ENCODE measurements at regions not wholly inside any gene's neighbourhood (a gene's known extent, or its start where the extent isn't known, plus 50 kb on each side); places are given as distances from the start of the nearest gene placed in this dataset.

- TF ChIP-seq, protein P1, sequence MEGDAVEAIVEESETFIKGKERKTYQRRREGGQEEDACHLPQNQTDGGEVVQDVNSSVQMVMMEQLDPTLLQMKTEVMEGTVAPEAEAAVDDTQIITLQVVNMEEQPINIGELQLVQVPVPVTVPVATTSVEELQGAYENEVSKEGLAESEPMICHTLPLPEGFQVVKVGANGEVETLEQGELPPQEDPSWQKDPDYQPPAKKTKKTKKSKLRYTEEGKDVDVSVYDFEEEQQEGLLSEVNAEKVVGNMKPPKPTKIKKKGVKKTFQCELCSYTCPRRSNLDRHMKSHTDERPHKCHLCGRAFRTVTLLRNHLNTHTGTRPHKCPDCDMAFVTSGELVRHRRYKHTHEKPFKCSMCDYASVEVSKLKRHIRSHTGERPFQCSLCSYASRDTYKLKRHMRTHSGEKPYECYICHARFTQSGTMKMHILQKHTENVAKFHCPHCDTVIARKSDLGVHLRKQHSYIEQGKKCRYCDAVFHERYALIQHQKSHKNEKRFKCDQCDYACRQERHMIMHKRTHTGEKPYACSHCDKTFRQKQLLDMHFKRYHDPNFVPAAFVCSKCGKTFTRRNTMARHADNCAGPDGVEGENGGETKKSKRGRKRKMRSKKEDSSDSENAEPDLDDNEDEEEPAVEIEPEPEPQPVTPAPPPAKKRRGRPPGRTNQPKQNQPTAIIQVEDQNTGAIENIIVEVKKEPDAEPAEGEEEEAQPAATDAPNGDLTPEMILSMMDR (IDR thresholded peaks at IDR 0.05) = no peak
- no peak for TF ChIP-seq POLR2A (IDR thresholded peaks at IDR 0.05)
Measured at GRCh38 chr6:155549928-155550327, 94.3 kb upstream of the NOX3 start.

All from breast epithelium (tissue), 3 donors.